ENCODE measurements at regions not wholly inside any gene's neighbourhood (a gene's known extent, or its start where the extent isn't known, plus 50 kb on each side); places are given as distances from the start of the nearest gene placed in this dataset.

DNA sequence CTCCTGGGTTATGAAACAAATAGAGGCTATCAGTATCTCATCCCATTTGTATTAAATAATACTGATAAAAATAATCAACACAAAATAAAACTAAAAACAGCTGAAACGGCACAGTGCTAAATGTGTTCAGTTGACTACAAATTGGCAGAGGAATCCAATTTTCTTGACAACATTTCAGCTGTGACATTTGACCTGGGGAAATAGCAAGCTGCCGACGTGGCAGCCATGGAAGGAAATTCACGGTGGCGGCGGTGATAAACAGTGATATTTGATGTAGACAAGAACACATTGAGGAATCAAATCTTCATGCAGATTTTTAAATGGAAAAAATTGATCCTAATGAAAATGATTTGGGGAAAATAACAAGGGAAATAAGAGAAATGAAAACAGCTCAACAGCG is 159.1 kb upstream of the RTL1 start:
- H3K4me1 Mint-ChIP-seq: no peaks in the 10 kb centered on the region
- H3K27ac Mint-ChIP-seq: no peak overlapping the region
- H3K36me3 Mint-ChIP-seq (ENCODE audit: low read depth): no peaks in the 10 kb centered on the region
- H3K9me3 Mint-ChIP-seq: peaks cover 17% of the 10 kb centered on the region
- TF ChIP-seq, protein P1, sequence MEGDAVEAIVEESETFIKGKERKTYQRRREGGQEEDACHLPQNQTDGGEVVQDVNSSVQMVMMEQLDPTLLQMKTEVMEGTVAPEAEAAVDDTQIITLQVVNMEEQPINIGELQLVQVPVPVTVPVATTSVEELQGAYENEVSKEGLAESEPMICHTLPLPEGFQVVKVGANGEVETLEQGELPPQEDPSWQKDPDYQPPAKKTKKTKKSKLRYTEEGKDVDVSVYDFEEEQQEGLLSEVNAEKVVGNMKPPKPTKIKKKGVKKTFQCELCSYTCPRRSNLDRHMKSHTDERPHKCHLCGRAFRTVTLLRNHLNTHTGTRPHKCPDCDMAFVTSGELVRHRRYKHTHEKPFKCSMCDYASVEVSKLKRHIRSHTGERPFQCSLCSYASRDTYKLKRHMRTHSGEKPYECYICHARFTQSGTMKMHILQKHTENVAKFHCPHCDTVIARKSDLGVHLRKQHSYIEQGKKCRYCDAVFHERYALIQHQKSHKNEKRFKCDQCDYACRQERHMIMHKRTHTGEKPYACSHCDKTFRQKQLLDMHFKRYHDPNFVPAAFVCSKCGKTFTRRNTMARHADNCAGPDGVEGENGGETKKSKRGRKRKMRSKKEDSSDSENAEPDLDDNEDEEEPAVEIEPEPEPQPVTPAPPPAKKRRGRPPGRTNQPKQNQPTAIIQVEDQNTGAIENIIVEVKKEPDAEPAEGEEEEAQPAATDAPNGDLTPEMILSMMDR (IDR thresholded peaks at IDR 0.05; ENCODE audit: unreplicated experiment in 3 of 3): no peak
- H3K4me3 Mint-ChIP-seq: no peak overlapping the region
- peaks cover 10% of the 10 kb centered on the region for H3K27me3 Mint-ChIP-seq (ENCODE audit: low read depth)

DNA sequence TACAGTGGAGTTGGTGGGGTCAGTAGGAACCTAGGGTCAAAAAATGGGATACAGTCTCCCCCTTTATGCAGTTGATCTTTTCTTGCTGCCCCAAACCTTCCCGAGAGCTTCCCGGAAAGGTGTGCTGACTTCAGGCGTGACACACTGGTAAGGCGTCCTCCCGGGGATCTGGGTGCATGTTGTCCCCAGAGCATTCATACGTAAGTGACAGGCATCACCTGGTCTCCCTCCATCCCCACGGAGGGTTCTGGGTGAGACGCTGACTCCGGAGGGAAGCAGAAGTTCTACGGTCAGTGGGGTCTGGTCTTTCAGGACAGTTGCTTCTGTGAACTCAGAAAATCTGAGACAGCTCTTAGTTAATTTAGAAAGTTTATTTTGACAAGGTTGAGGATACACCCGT is 159.6 kb upstream of the RTL1 start:
- H3K4me3 Mint-ChIP-seq: no peak overlapping the region
- peaks cover 10% of the 10 kb centered on the region for H3K27me3 Mint-ChIP-seq (ENCODE audit: low read depth)
- TF ChIP-seq, protein P1 (IDR thresholded peaks at IDR 0.05; ENCODE audit: unreplicated experiment in 3 of 3): no peak
- no peak overlapping the region for H3K27ac Mint-ChIP-seq
- H3K4me1 Mint-ChIP-seq: no peaks in the 10 kb centered on the region
- H3K36me3 Mint-ChIP-seq (ENCODE audit: low read depth): no peaks in the 10 kb centered on the region
- H3K9me3 Mint-ChIP-seq: peaks cover 14% of the 10 kb centered on the region

DNA sequence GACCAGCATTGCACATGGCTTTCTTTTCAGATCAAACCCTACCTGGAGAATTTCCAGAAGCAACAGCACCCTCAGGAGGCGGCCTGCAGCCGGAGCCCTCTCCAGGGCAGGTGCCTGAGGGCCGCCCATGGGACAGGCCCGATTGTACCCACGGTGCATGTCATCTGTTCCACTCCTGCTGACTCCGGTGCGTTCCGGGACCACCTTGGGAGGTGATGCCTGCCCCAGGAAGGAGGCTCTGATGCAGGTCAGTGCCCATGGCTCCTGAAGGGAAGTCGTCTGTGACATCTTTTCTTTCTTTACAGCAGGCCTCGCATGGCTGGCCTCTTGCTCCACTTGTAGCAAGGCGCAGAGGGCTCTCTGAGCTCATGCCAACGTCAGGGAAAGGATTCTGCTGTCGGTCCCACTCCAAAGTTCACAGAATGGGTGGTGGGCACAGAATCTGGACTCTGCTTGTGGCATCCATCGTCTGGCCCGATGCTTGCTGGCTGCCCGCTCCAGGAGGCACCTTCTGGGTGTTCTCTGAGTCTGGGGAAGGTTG is 160.7 kb upstream of the RTL1 start:
- H3K27me3 Mint-ChIP-seq (ENCODE audit: low read depth): peaks cover 10% of the 10 kb centered on the region
- no peaks in the 10 kb centered on the region for H3K36me3 Mint-ChIP-seq (ENCODE audit: low read depth)
- H3K27ac Mint-ChIP-seq: no peak overlapping the region
- H3K4me3 Mint-ChIP-seq: no peak overlapping the region
- no peaks in the 10 kb centered on the region for H3K4me1 Mint-ChIP-seq
- TF ChIP-seq, protein P1 (IDR thresholded peaks at IDR 0.05; ENCODE audit: unreplicated experiment in 3 of 3): no peak
- H3K9me3 Mint-ChIP-seq: peaks cover 6% of the 10 kb centered on the region

DNA sequence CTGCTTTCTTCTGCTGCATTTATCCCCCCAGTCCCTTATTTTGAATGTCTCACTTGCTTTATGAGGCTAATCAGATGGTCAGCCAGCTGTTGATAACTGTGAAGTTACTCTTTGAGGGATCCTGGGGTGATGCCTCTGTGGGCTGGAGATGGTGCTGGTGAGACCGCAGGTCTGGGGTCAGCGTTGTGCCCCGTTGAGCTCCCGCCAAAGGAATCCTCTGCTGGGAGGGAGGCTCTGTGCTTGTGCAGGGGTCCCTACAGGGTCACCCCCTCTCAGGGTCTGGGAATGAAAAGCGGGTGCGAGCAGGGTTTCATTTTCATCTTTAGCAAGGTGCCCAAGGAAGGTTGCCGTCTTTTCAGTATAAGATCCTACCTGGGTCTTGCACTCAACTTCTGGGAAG is 161.2 kb upstream of the RTL1 start:
- Mint-ChIP-seq H3K9me3 (peaks cover 6% of the 10 kb centered on the region), H3K4me3 (no peak overlapping the region), H3K27me3 (ENCODE audit: low read depth) (peaks cover 10% of the 10 kb centered on the region), H3K4me1 (no peaks in the 10 kb centered on the region), H3K36me3 (ENCODE audit: low read depth) (no peaks in the 10 kb centered on the region), H3K27ac (no peak overlapping the region)
- TF ChIP-seq, protein P1 (IDR thresholded peaks at IDR 0.05; ENCODE audit: unreplicated experiment in 3 of 3): no peak

DNA sequence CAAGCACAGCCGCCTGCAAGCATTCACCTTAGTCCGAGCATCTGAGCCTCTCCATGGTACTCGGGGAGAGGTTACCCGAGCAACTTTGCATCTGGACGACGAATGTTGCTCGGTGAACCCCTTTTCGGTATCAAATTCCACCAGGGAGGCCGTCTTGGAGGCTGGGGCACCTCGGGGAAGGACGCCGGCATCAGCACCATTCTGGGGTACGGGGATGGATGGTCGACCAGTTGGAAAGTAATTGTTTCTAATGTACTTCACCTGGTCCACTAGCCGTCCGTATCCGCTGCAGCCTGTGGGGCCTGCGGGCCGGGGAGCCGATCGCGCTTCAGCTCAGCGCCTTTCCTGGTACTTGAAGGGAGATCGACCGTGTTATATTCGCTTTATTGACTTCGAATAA is 161.7 kb upstream of the RTL1 start:
- TF ChIP-seq, protein P1 (IDR thresholded peaks at IDR 0.05; ENCODE audit: unreplicated experiment in 3 of 3): no peak
- H3K4me1 Mint-ChIP-seq: peaks cover 2% of the 10 kb centered on the region
- H3K27ac Mint-ChIP-seq: no peak overlapping the region
- H3K4me3 Mint-ChIP-seq: no peak overlapping the region
- H3K9me3 Mint-ChIP-seq: peaks cover 6% of the 10 kb centered on the region
- peaks cover 13% of the 10 kb centered on the region for H3K27me3 Mint-ChIP-seq (ENCODE audit: low read depth)
- no peaks in the 10 kb centered on the region for H3K36me3 Mint-ChIP-seq (ENCODE audit: low read depth)

Measured in nephron (organoid).